AG09309 (cell line): ENCODE measurements at regions not wholly inside any gene's neighbourhood (a gene's known extent, or its start where the extent isn't known, plus 50 kb on each side); places are given as distances from the start of the nearest gene placed in this dataset.
"Not testable (repeated sequence)": the region's sequence is repeated elsewhere in the genome, so short reads cannot be mapped to it uniquely, and the experiment has no call there.

Experiments
- DNase-seq: peaks from one replicate; pipeline ENCODE4 v3.0.0-alpha.2; 2010; ENCODE audit warnings: low read depth
- H3K4me3 ChIP-seq: 2 replicates; pipeline ENCODE4 v1.5.1; 2011; ENCODE audit warnings: mild to moderate bottlenecking, low read depth, low read length, moderate library complexity; ENCODE audit not compliant: control insufficient read depth
- CTCF ChIP-seq: IDR thresholded peaks from 2 replicates; pipeline ENCODE4 v1.5.1; 2011; ENCODE audit warnings: mild to moderate bottlenecking, low read depth, low read length, inconsistent platforms; ENCODE audit not compliant: insufficient read depth, control insufficient read depth; ENCODE audit errors: missing control alignments

GRCh38 chr11:93041682-93042081, 72.2 kb downstream of the MTNR1B start:
- no peak for DNase-seq
- no peak for TF ChIP-seq CTCF
- no peak overlapping the region for H3K4me3 ChIP-seq

GRCh38 chr11:93043186-93043585, 73.7 kb downstream of the MTNR1B start:
- DNase-seq, H3K4me3 ChIP-seq: not testable (repeated sequence)

- H3K4me3 ChIP-seq: no peak overlapping the region
- DNase-seq: no peak
- TF ChIP-seq CTCF: no peak
These were observed 80.3 kb downstream of the MTNR1B start for GRCh38 chr11:93049740-93050139.

GRCh38 chr11:93051186-93051585, 81.7 kb downstream of the MTNR1B start:
- no peak for TF ChIP-seq CTCF
- no peak overlapping the region for H3K4me3 ChIP-seq
- DNase-seq: no peak

- DNase-seq: no peak
- H3K4me3 ChIP-seq: no peak overlapping the region
- no peak for TF ChIP-seq CTCF
These were observed 84.4 kb downstream of the MTNR1B start for GRCh38 chr11:93053864-93054263.

- DNase-seq: no peak
- no peak for TF ChIP-seq CTCF
- H3K4me3 ChIP-seq: no peak overlapping the region
These were observed 84.8 kb downstream of the MTNR1B start for GRCh38 chr11:93054279-93054678.

- no peak overlapping the region for H3K4me3 ChIP-seq
- no peak for TF ChIP-seq CTCF
- peak; percentile 86 for DNase-seq
These were observed 85.4 kb downstream of the MTNR1B start for GRCh38 chr11:93054881-93055280.
